Cardiac muscle cell (in vitro differentiated cells and primary cell): ENCODE measurements at regions not wholly inside any gene's neighbourhood (a gene's known extent, or its start where the extent isn't known, plus 50 kb on each side); places are given as distances from the start of the nearest gene placed in this dataset.

Source experiments
- DNase-seq, 2 donors: peaks; one replicate each; pipeline versions ENCODE4 v3.0.0 to v3.0.0-alpha.2; 2010 to 2017; ENCODE audit warnings: low read depth in 1 of 2, low spot score in 1 of 2
- H3K27ac ChIP-seq: fragments of 200-600 bp; sonication (generic); 2 replicates; pipeline ENCODE4 v1.5.1; 2016
- H3K27me3 ChIP-seq: fragments of 200-600 bp; sonication (generic); 2 replicates; pipeline ENCODE4 v1.6.0; 2016; ENCODE audit warnings: control low read depth
- H3K36me3 ChIP-seq: fragments of 200-600 bp; sonication (generic); 2 replicates; pipeline ENCODE4 v1.5.1; 2016; ENCODE audit warnings: control low read depth
- H3K4me1 ChIP-seq: fragments of 200-600 bp; sonication (generic); 2 replicates; pipeline ENCODE4 v1.8.1; 2017; ENCODE audit warnings: low read depth, mild to moderate bottlenecking, mixed run types
- H3K4me3 ChIP-seq: fragments of 200-600 bp; sonication (generic); 2 replicates; pipeline ENCODE4 v1.5.1; 2016; ENCODE audit warnings: mild to moderate bottlenecking
- H3K9me3 ChIP-seq: fragments of 200-600 bp; sonication (generic); 2 replicates; pipeline ENCODE4 v1.5.1; 2017; ENCODE audit warnings: low read depth, mild to moderate bottlenecking, control low read depth
- CTCF ChIP-seq: IDR thresholded peaks from 2 replicates; pipeline ENCODE4 v1.5.1; 2012; ENCODE audit warnings: low read depth, mild to moderate bottlenecking, low read length

- no peak for DNase-seq
- Histone ChIP-seq H3K27me3 (no peaks in the 10 kb centered on the region), H3K27ac (no peak overlapping the region), H3K36me3 (no peaks in the 10 kb centered on the region), H3K4me3 (no peak overlapping the region), H3K9me3 (no peaks in the 10 kb centered on the region), H3K4me1 (peaks cover 22% of the 10 kb centered on the region)
- TF ChIP-seq CTCF, result no peak
Measured at GRCh38 chr16:86037999-86038925, 139.3 kb downstream of the IRF8 start.

- no peaks in the 10 kb centered on the region for H3K9me3 ChIP-seq
- no peak overlapping the region for H3K27ac ChIP-seq
- H3K36me3 ChIP-seq, result no peaks in the 10 kb centered on the region
- no peaks in the 10 kb centered on the region for H3K27me3 ChIP-seq
- no peak for TF ChIP-seq CTCF
- DNase-seq, result no peak
- peaks cover 22% of the 10 kb centered on the region for H3K4me1 ChIP-seq
- no peak overlapping the region for H3K4me3 ChIP-seq
Measured at GRCh38 chr16:86038926-86039310, 140.0 kb downstream of the IRF8 start.

- Histone ChIP-seq H3K9me3 (no peaks in the 10 kb centered on the region), H3K27ac (no peak overlapping the region), H3K36me3 (no peaks in the 10 kb centered on the region), H3K4me3 (no peak overlapping the region), H3K27me3 (no peaks in the 10 kb centered on the region), H3K4me1 (peaks cover 21% of the 10 kb centered on the region)
- no peak for TF ChIP-seq CTCF
- no peak for DNase-seq
Measured at GRCh38 chr16:86039606-86040005, 140.6 kb downstream of the IRF8 start.

- Histone ChIP-seq H3K4me1 (peaks cover 25% of the 10 kb centered on the region), H3K27me3 (no peaks in the 10 kb centered on the region), H3K4me3 (no peak overlapping the region), H3K27ac (no peak overlapping the region), H3K9me3 (no peaks in the 10 kb centered on the region), H3K36me3 (no peaks in the 10 kb centered on the region)
- no peak for TF ChIP-seq CTCF
- no peak for DNase-seq
Measured at GRCh38 chr16:86040496-86040895, 141.5 kb downstream of the IRF8 start.

- peaks cover 31% of the 10 kb centered on the region for H3K4me1 ChIP-seq
- H3K27me3 ChIP-seq, result no peaks in the 10 kb centered on the region
- no peaks in the 10 kb centered on the region for H3K9me3 ChIP-seq
- no peak for TF ChIP-seq CTCF
- H3K36me3 ChIP-seq, result no peaks in the 10 kb centered on the region
- H3K4me3 ChIP-seq, result no peak overlapping the region
- H3K27ac ChIP-seq, result no peak overlapping the region
- DNase-seq, result no peak
Measured at GRCh38 chr16:86041215-86041614, 142.3 kb downstream of the IRF8 start.
